ENCODE measurements at regions not wholly inside any gene's neighbourhood (a gene's known extent, or its start where the extent isn't known, plus 50 kb on each side); places are given as distances from the start of the nearest gene placed in this dataset.
"Not testable (repeated sequence)": the region's sequence is repeated elsewhere in the genome, so short reads cannot be mapped to it uniquely, and the experiment has no call there.

GRCh38 chrX:1853916-1854315 lies 239.1 kb downstream of the ASMT start:
- DNase-seq = no peak

GRCh38 chrX:1854861-1855260 lies 240.0 kb downstream of the ASMT start:
- not testable (repeated sequence) for DNase-seq

- DNase-seq = not testable (repeated sequence)
These were observed 244.4 kb downstream of the ASMT start for GRCh38 chrX:1859266-1859665.

GRCh38 chrX:1860936-1861594 lies 246.2 kb downstream of the ASMT start:
- no peak for DNase-seq

GRCh38 chrX:1863995-1864394 lies 249.1 kb downstream of the ASMT start:
- not testable (repeated sequence) for DNase-seq

- DNase-seq = no peak
These were observed 255.6 kb downstream of the ASMT start for GRCh38 chrX:1870421-1870820.

- DNase-seq = no peak
These were observed 257.0 kb downstream of the ASMT start for GRCh38 chrX:1871887-1872286.

GRCh38 chrX:1873671-1874070 lies 258.8 kb downstream of the ASMT start:
- DNase-seq = no peak

- no peak for DNase-seq
These were observed 259.6 kb downstream of the ASMT start for GRCh38 chrX:1874416-1874815.

- DNase-seq = no peak
These were observed 260.0 kb downstream of the ASMT start for GRCh38 chrX:1874899-1875298.

- no peak for DNase-seq
These were observed 261.2 kb downstream of the ASMT start for GRCh38 chrX:1876041-1876440.

- DNase-seq = no peak
These were observed 262.9 kb downstream of the ASMT start for GRCh38 chrX:1877780-1878179.

GRCh38 chrX:1880884-1881817 lies 266.3 kb downstream of the ASMT start:
- DNase-seq = not testable (repeated sequence)

GRCh38 chrX:1883772-1884171 lies 268.9 kb downstream of the ASMT start:
- no peak for DNase-seq

GRCh38 chrX:1884446-1884845 lies 269.6 kb downstream of the ASMT start:
- no peak for DNase-seq

GRCh38 chrX:1885116-1885515 lies 270.3 kb downstream of the ASMT start:
- no peak for DNase-seq

GRCh38 chrX:1888305-1888704 lies 273.4 kb downstream of the ASMT start:
- DNase-seq = not testable (repeated sequence)

- DNase-seq = no peak
These were observed 279.1 kb downstream of the ASMT start for GRCh38 chrX:1894026-1894294.

GRCh38 chrX:1894740-1895139 lies 279.9 kb downstream of the ASMT start:
- no peak for DNase-seq

- no peak for DNase-seq
These were observed 280.7 kb downstream of the ASMT start for GRCh38 chrX:1895583-1895982.

- no peak for DNase-seq
These were observed 285.0 kb downstream of the ASMT start for GRCh38 chrX:1899841-1900240.

- no peak for DNase-seq
These were observed 288.0 kb downstream of the ASMT start for GRCh38 chrX:1902901-1903235.

GRCh38 chrX:1903236-1903935 lies 288.5 kb downstream of the ASMT start:
- DNase-seq = no peak

GRCh38 chrX:1904663-1905218 lies 289.9 kb downstream of the ASMT start:
- DNase-seq = no peak

Data from stimulated activated CD4-positive, alpha-beta T cell treated with anti-CD3 and anti-CD28 coated beads, Interleukin-2, amount 100 ng/mL, for 24 hours (primary cell).